SK-N-SH (cell line): ENCODE measurements at regions not wholly inside any gene's neighbourhood (a gene's known extent, or its start where the extent isn't known, plus 50 kb on each side); places are given as distances from the start of the nearest gene placed in this dataset.

Experiments
- CTCF ChIA-PET: fragments of 300-600, 350-600 bp; formaldehyde crosslinking; extraction: SDS; loops from one replicate; lab custom pipeline; 2021; lab: Yijun Ruan, JAX
- POLR2A ChIA-PET: fragments of 350-600 bp; sonication (Branson Sonifier 250); formaldehyde crosslinking; extraction: SDS; loops from one replicate; lab custom pipeline; 2020; ENCODE audit warnings: antibody characterized with exemption, inconsistent platforms; lab: Yijun Ruan, JAX
- DNase-seq: peaks from one replicate; pipeline ENCODE4 v3.0.0; 2012
- H2AFZ ChIP-seq: fragments of 200-600 bp; sonication (generic); 2 replicates; pipeline ENCODE4 v1.8.1; 2016; ENCODE audit warnings: antibody characterized with exemption, mild to moderate bottlenecking, low read depth
- H3F3A ChIP-seq: fragments of 200-600 bp; sonication (generic); replicated peaks from 2 replicates; pipeline ENCODE3; 2016; ENCODE audit warnings: antibody characterized with exemption, mild to moderate bottlenecking; ENCODE audit not compliant: insufficient read depth
- H3K27ac ChIP-seq, 2 experiments: fragments of 200-500 bp in 1 of 2; fragments of 200-600 bp in 1 of 2; sonication (Bioruptor generic) in 1 of 2; sonication (generic), shearing (Covaris generic) in 1 of 2; 2 replicates each; pipeline versions ENCODE4 v1.5.1 to v1.6.1; 2014 to 2016; ENCODE audit warnings: low read depth in 2 of 2, inconsistent platforms in 1 of 2, low read length in 1 of 2, mild to moderate bottlenecking in 1 of 2, mixed read lengths in 1 of 2
- H3K27me3 ChIP-seq: fragments of 200-600 bp; sonication (generic), shearing (Covaris generic); 2 replicates; pipeline ENCODE4 v1.6.1; 2016; ENCODE audit warnings: mixed run types; ENCODE audit not compliant: insufficient read depth
- H3K36me3 ChIP-seq, 2 experiments: fragments of 200-500 bp in 1 of 2; fragments of 200-600 bp in 1 of 2; sonication (Bioruptor generic) in 1 of 2; sonication (generic) in 1 of 2; replicated peaks in 1 of 2; 2 replicates each; pipeline versions ENCODE3 to v1.5.1; 2014 to 2016; ENCODE audit warnings: low read length in 1 of 2, mild to moderate bottlenecking in 1 of 2; ENCODE audit not compliant: insufficient read depth in 2 of 2, control insufficient read depth in 1 of 2
- H3K4me1 ChIP-seq, 2 experiments: fragments of 200-500 bp in 1 of 2; fragments of 200-600 bp in 1 of 2; sonication (Bioruptor generic) in 1 of 2; sonication (generic), shearing (Covaris generic) in 1 of 2; 2 replicates each; pipeline versions ENCODE4 v1.5.1 to v1.6.1; 2014 to 2016; ENCODE audit warnings: low read depth in 1 of 2, low read length in 1 of 2, mixed run types in 1 of 2; ENCODE audit not compliant: insufficient read depth in 2 of 2, control insufficient read depth in 1 of 2
- H3K4me2 ChIP-seq: fragments of 200-600 bp; sonication (generic), shearing (Covaris generic); 2 replicates; pipeline ENCODE4 v1.6.1; 2017; ENCODE audit warnings: mixed run types
- H3K4me3 ChIP-seq, 2 experiments: fragments of 200-500 bp in 1 of 2; fragments of 200-600 bp in 1 of 2; sonication (Bioruptor generic) in 1 of 2; sonication (generic), shearing (Covaris generic) in 1 of 2; 2 replicates each; pipeline versions ENCODE4 v1.5.1 to v1.8.1; 2014 to 2016; ENCODE audit warnings: low read depth in 2 of 2, inconsistent platforms in 1 of 2, low read length in 1 of 2, mild to moderate bottlenecking in 1 of 2, mixed read lengths in 1 of 2, moderate library complexity in 1 of 2
- H3K79me2 ChIP-seq: fragments of 200-600 bp; sonication (generic); 2 replicates; pipeline ENCODE4 v1.8.1; 2017; ENCODE audit warnings: mild to moderate bottlenecking; ENCODE audit not compliant: insufficient read depth
- H3K9ac ChIP-seq: fragments of 200-600 bp; sonication (generic); 2 replicates; pipeline ENCODE4 v1.6.1; 2017; ENCODE audit warnings: mixed run types
- H3K9me2 ChIP-seq: fragments of 200-600 bp; sonication (generic); 2 replicates; pipeline ENCODE4 v1.6.1; 2017; ENCODE audit warnings: mixed run types
- H3K9me3 ChIP-seq: fragments of 200-600 bp; sonication (generic); 2 replicates; pipeline ENCODE4 v1.6.1; 2017; ENCODE audit warnings: mixed run types, mild to moderate bottlenecking, moderate library complexity
- H4K20me1 ChIP-seq: fragments of 200-600 bp; sonication (generic); 2 replicates; pipeline ENCODE4 v1.6.1; 2017; ENCODE audit warnings: mild to moderate bottlenecking, mixed run types; ENCODE audit not compliant: insufficient read depth
- CHD2 ChIP-seq: fragments of 150-350 bp; IDR thresholded peaks from 2 replicates; pipeline ENCODE4 v1.6.1; 2018; ENCODE audit warnings: low read length; ENCODE audit not compliant: partially characterized antibody
- ELF1 ChIP-seq: IDR thresholded peaks from 2 replicates; pipeline ENCODE4 v1.4.0; 2012
- EP300 ChIP-seq, 2 experiments: IDR thresholded peaks; 2 replicates each; pipeline versions ENCODE4 v1.4.0 to v1.6.1; 2012; ENCODE audit warnings: borderline replicate concordance in 1 of 2, low read depth in 1 of 2, low read length in 1 of 2
- FOXJ3 ChIP-seq: sonication (generic); formaldehyde crosslinking; IDR thresholded peaks from 2 replicates; pipeline ENCODE4 v1.5.1; 2020; ENCODE audit warnings: mild to moderate bottlenecking, missing genetic modification reagents
- FOXM1 ChIP-seq: IDR thresholded peaks from 2 replicates; pipeline ENCODE4 v1.4.0; 2012; ENCODE audit warnings: low read depth, mild to moderate bottlenecking
- GATA2 ChIP-seq: sonication (generic); formaldehyde crosslinking; IDR thresholded peaks from 2 replicates; pipeline ENCODE4 v1.5.0; 2020; ENCODE audit warnings: mild to moderate bottlenecking, missing genetic modification reagents
- IRF3 ChIP-seq: fragments of 150-350 bp; IDR thresholded peaks from 2 replicates; pipeline ENCODE4 v1.6.1; 2016; ENCODE audit warnings: mild to moderate bottlenecking, low read depth, low read length
- MEF2A ChIP-seq: IDR thresholded peaks from 2 replicates; pipeline ENCODE4 v1.4.0; 2012; ENCODE audit warnings: low read depth, borderline replicate concordance
- MXI1 ChIP-seq: IDR thresholded peaks from 2 replicates; pipeline ENCODE4 v1.6.1; 2012; ENCODE audit warnings: mild to moderate bottlenecking, low read depth, low read length, improper control_type of control experiment
- NFIC ChIP-seq: IDR thresholded peaks from 2 replicates; pipeline ENCODE4 v1.4.0; 2012; ENCODE audit warnings: borderline replicate concordance
- RCOR1 ChIP-seq: fragments of 150-350 bp; IDR thresholded peaks from 2 replicates; pipeline ENCODE4 v1.6.1; 2017; ENCODE audit warnings: antibody characterized with exemption, low read length
- RFX5 ChIP-seq: IDR thresholded peaks from 2 replicates; pipeline ENCODE4 v1.6.1; 2012; ENCODE audit warnings: mild to moderate bottlenecking, improper control_type of control experiment, low read length
- TAF1 ChIP-seq: IDR thresholded peaks from 2 replicates; pipeline ENCODE4 v1.6.1; 2012; ENCODE audit warnings: low read depth, mild to moderate bottlenecking, low read length, moderate library complexity, borderline replicate concordance
- TEAD4 ChIP-seq: IDR thresholded peaks from 2 replicates; pipeline ENCODE4 v1.4.0; 2012; ENCODE audit warnings: mild to moderate bottlenecking, borderline replicate concordance; ENCODE audit not compliant: insufficient read depth
- USF2 ChIP-seq: fragments of 150-350 bp; IDR thresholded peaks from 2 replicates; pipeline ENCODE4 v1.6.1; 2017; ENCODE audit warnings: antibody characterized with exemption, low read length, low read depth, borderline replicate concordance
- YY1 ChIP-seq: IDR thresholded peaks from 2 replicates; pipeline ENCODE4 v1.4.0; 2012; ENCODE audit warnings: low read depth, mild to moderate bottlenecking
- WGBS: methylation state at CpG from one replicate; pipeline ENCODE4 v1.1.6; 2017; ENCODE audit warnings: low lambda C conversion rate; 5-methylcytosine and 5-hydroxymethylcytosine counted together
- TF ChIP-seq, protein P1 (sequence below): IDR thresholded peaks from 2 replicates; pipeline ENCODE4 v1.4.0; 2012; ENCODE audit warnings: low read depth, borderline replicate concordance
- TF ChIP-seq, protein P2 (sequence below): IDR thresholded peaks from 2 replicates; pipeline ENCODE4; 2012
- TF ChIP-seq, protein P3 (sequence below): fragments of 200-600 bp; sonication (generic); IDR thresholded peaks from 2 replicates; pipeline ENCODE4 v1.6.1; 2017; ENCODE audit warnings: antibody characterized with exemption, mild to moderate bottlenecking, moderate library complexity

- Histone ChIP-seq H3K9me3 (no peaks in the 10 kb centered on the region), H3K79me2 (no peaks in the 10 kb centered on the region), H3K27ac (no peak overlapping the region), H2AFZ (no peak overlapping the region), H3K4me3 (no peak overlapping the region)
- POLR2A ChIA-PET: no interaction called here
- CTCF ChIA-PET: no interaction called here
- DNase-seq: no peak
- TF ChIP-seq, protein P1, sequence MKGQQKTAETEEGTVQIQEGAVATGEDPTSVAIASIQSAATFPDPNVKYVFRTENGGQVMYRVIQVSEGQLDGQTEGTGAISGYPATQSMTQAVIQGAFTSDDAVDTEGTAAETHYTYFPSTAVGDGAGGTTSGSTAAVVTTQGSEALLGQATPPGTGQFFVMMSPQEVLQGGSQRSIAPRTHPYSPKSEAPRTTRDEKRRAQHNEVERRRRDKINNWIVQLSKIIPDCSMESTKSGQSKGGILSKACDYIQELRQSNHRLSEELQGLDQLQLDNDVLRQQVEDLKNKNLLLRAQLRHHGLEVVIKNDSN: no peak
- TF ChIP-seq MXI1 (no peak), FOXM1 (no peak), NFIC (no peak), GATA2 (CRISPR knock-in tag) (no peak), ELF1 (no peak), TAF1 (no peak), RFX5 (no peak), IRF3 (no peak), USF2 (no peak), YY1 (no peak), FOXJ3 (CRISPR knock-in tag) (no peak), MEF2A (no peak), CHD2 (no peak), RCOR1 (no peak), TEAD4 (no peak), EP300 (IDR thresholded peaks at IDR 0.05; ENCODE audit: borderline replicate concordance in 1 of 2, low read depth in 1 of 2, low read length in 1 of 2) (no peak)
- TF ChIP-seq, protein P2, sequence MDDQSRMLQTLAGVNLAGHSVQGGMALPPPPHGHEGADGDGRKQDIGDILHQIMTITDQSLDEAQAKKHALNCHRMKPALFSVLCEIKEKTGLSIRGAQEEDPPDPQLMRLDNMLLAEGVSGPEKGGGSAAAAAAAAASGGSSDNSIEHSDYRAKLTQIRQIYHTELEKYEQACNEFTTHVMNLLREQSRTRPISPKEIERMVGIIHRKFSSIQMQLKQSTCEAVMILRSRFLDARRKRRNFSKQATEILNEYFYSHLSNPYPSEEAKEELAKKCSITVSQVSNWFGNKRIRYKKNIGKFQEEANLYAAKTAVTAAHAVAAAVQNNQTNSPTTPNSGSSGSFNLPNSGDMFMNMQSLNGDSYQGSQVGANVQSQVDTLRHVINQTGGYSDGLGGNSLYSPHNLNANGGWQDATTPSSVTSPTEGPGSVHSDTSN: no peak
- TF ChIP-seq, protein P3, sequence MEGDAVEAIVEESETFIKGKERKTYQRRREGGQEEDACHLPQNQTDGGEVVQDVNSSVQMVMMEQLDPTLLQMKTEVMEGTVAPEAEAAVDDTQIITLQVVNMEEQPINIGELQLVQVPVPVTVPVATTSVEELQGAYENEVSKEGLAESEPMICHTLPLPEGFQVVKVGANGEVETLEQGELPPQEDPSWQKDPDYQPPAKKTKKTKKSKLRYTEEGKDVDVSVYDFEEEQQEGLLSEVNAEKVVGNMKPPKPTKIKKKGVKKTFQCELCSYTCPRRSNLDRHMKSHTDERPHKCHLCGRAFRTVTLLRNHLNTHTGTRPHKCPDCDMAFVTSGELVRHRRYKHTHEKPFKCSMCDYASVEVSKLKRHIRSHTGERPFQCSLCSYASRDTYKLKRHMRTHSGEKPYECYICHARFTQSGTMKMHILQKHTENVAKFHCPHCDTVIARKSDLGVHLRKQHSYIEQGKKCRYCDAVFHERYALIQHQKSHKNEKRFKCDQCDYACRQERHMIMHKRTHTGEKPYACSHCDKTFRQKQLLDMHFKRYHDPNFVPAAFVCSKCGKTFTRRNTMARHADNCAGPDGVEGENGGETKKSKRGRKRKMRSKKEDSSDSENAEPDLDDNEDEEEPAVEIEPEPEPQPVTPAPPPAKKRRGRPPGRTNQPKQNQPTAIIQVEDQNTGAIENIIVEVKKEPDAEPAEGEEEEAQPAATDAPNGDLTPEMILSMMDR: no peak
- TF ChIP-seq, all 33 proteins: peak for 0
- Histone ChIP-seq H4K20me1 (no peaks in the 10 kb centered on the region), H3F3A (no peaks in the 10 kb centered on the region), H3K9ac (no peak overlapping the region), H3K36me3 (no peaks in the 10 kb centered on the region), H3K4me1 (no peaks in the 10 kb centered on the region), H3K9me2 (no peaks in the 10 kb centered on the region), H3K4me2 (no peak overlapping the region), H3K27me3 (no peaks in the 10 kb centered on the region)
- 51% methylated on average over 6 of the region's 6 CpGs for WGBS
These were observed 239.3 kb upstream of the EEF2KMT start for GRCh38 chr16:5336941-5337340.
